Loucy (cell line): ENCODE measurements at regions not wholly inside any gene's neighbourhood (a gene's known extent, or its start where the extent isn't known, plus 50 kb on each side); places are given as distances from the start of the nearest gene placed in this dataset.
"Not testable (repeated sequence)": the region's sequence is repeated elsewhere in the genome, so short reads cannot be mapped to it uniquely, and the experiment has no call there.

Experiments
- CTCF ChIP-seq: fragments of 200-600 bp; sonication (generic); conservative IDR thresholded peaks from 2 replicates; pipeline ENCODE4 v1.5.1; 2014; ENCODE audit warnings: mild to moderate bottlenecking, antibody characterized with exemption, low read length
- EZH2phosphoT487 ChIP-seq: fragments of 200-600 bp; IDR thresholded peaks from 2 replicates; pipeline ENCODE4 v1.6.1; 2018; ENCODE audit warnings: antibody characterized with exemption, mild to moderate bottlenecking, moderate library complexity, borderline replicate concordance

- TF ChIP-seq CTCF, EZH2phosphoT487: not testable (repeated sequence)
These were observed 316.6 kb upstream of the CDH18 start for GRCh38 chr5:20304570-20304969.
